WTC11 (cell line): ENCODE measurements at regions not wholly inside any gene's neighbourhood (a gene's known extent, or its start where the extent isn't known, plus 50 kb on each side); places are given as distances from the start of the nearest gene placed in this dataset.

Source experiments
- ATAC-seq: fragments of 200-7000 bp; cut with Tn5 transposase; 2 replicates; pipeline ENCODE4 v1.10.0; 2021; ENCODE audit warnings: mild to moderate bottlenecking, moderate library complexity
- CTCF ChIA-PET: fragments of 300-600 bp; sonication (Branson Sonifier 250); formaldehyde crosslinking; loops from one replicate; lab custom pipeline; 2021; ENCODE audit warnings: antibody characterized with exemption; lab: Charles Lee
- POLR2A ChIA-PET: fragments of 350-600 bp; sonication (Branson Sonifier 250); formaldehyde crosslinking; loops from one replicate; lab custom pipeline; 2021; ENCODE audit warnings: antibody characterized with exemption; lab: Charles Lee
- DNase-seq: peaks from one replicate; pipeline ENCODE4 v3.0.0; 2021; ENCODE audit warnings: low spot score
- H3K27ac Mint-ChIP-seq: 2 replicates; pipeline ENCODE4 v1.8.0; 2021; ENCODE audit warnings: mixed read lengths
- H3K27me3 Mint-ChIP-seq: 2 replicates; pipeline ENCODE4 v1.8.0; 2021; ENCODE audit warnings: low read depth, mild to moderate bottlenecking, moderate library complexity, mixed read lengths
- H3K36me3 Mint-ChIP-seq: 2 replicates; pipeline ENCODE4 v1.8.0; 2021; ENCODE audit warnings: mixed read lengths
- H3K4me1 Mint-ChIP-seq: 2 replicates; pipeline ENCODE4 v1.8.0; 2022; ENCODE audit warnings: mixed read lengths
- H3K4me3 Mint-ChIP-seq: 2 replicates; pipeline ENCODE4 v1.8.0; 2021; ENCODE audit warnings: mild to moderate bottlenecking, moderate library complexity, mixed read lengths
- H3K9me3 Mint-ChIP-seq: 2 replicates; pipeline ENCODE4 v1.8.0; 2021; ENCODE audit warnings: mixed read lengths
- ETV6 ChIP-seq: sonication (generic); formaldehyde crosslinking; IDR thresholded peaks from 2 replicates; pipeline ENCODE4 v1.8.1; 2022; ENCODE audit warnings: mild to moderate bottlenecking, missing genetic modification reagents
- FOXJ3 ChIP-seq: sonication (generic); formaldehyde crosslinking; IDR thresholded peaks from 2 replicates; pipeline ENCODE4 v1.9.0; 2021; ENCODE audit warnings: missing genetic modification reagents, mild to moderate bottlenecking, borderline replicate concordance
- FOXK1 ChIP-seq: sonication (generic); formaldehyde crosslinking; IDR thresholded peaks from 2 replicates; pipeline ENCODE4 v1.8.0; 2022; ENCODE audit warnings: mild to moderate bottlenecking, moderate library complexity, missing genetic modification reagents
- GTF2I ChIP-seq: fragments of 250-450 bp; sonication (Bioruptor Pico); conservative IDR thresholded peaks from 2 replicates; pipeline ENCODE4 v1.4.0; 2021; ENCODE audit warnings: mild to moderate bottlenecking
- JUN ChIP-seq: sonication (generic); formaldehyde crosslinking; IDR thresholded peaks from 2 replicates; pipeline ENCODE4 v1.8.0; 2023; ENCODE audit warnings: mild to moderate bottlenecking, missing genetic modification reagents
- NR2C2 ChIP-seq: sonication (generic); formaldehyde crosslinking; IDR thresholded peaks from 2 replicates; pipeline ENCODE4 v1.8.0; 2022; ENCODE audit warnings: mild to moderate bottlenecking, missing genetic modification reagents
- RELA ChIP-seq: sonication (generic); formaldehyde crosslinking; IDR thresholded peaks from 2 replicates; pipeline ENCODE4 v1.8.1; 2022; ENCODE audit warnings: missing genetic modification reagents, mild to moderate bottlenecking, borderline replicate concordance
- SMAD4 ChIP-seq: sonication (generic); formaldehyde crosslinking; IDR thresholded peaks from 2 replicates; pipeline ENCODE4 v1.8.0; 2022; ENCODE audit warnings: mild to moderate bottlenecking, missing genetic modification reagents
- TEAD1 ChIP-seq: sonication (generic); formaldehyde crosslinking; IDR thresholded peaks from 2 replicates; pipeline ENCODE4 v1.8.0; 2022; ENCODE audit warnings: mild to moderate bottlenecking, missing genetic modification reagents
- USF2 ChIP-seq: sonication (generic); formaldehyde crosslinking; IDR thresholded peaks from 2 replicates; pipeline ENCODE4 v1.8.1; 2023; ENCODE audit warnings: mild to moderate bottlenecking, missing genetic modification reagents, moderate library complexity
- ZMAT4 ChIP-seq: fragments of 250-450 bp; sonication (Bioruptor Pico); IDR thresholded peaks from 2 replicates; pipeline ENCODE4 v1.9.0; 2021; ENCODE audit warnings: mild to moderate bottlenecking
- ZNF138 ChIP-seq: sonication (generic); formaldehyde crosslinking; conservative IDR thresholded peaks from 2 replicates; pipeline ENCODE4 v1.8.1; 2022; ENCODE audit warnings: mild to moderate bottlenecking, moderate library complexity, missing genetic modification reagents
- ZNF219 ChIP-seq: sonication (generic); formaldehyde crosslinking; IDR thresholded peaks from 2 replicates; pipeline ENCODE4 v1.8.0; 2023; ENCODE audit warnings: missing genetic modification reagents, mild to moderate bottlenecking, borderline replicate concordance
- ZNF317 ChIP-seq: sonication (generic); formaldehyde crosslinking; IDR thresholded peaks from 2 replicates; pipeline ENCODE4 v1.8.1; 2023; ENCODE audit warnings: low read depth, mild to moderate bottlenecking, moderate library complexity, missing genetic modification reagents, borderline replicate concordance
- ZNF396 ChIP-seq: fragments of 250-450 bp; sonication (Bioruptor Pico); IDR thresholded peaks from 2 replicates; pipeline ENCODE4 v1.8.0; 2021; ENCODE audit warnings: mild to moderate bottlenecking, moderate library complexity, borderline replicate concordance
- ZNF423 ChIP-seq: fragments of 250-450 bp; sonication (Bioruptor Pico); IDR thresholded peaks from 2 replicates; pipeline ENCODE4 v2.1.2; 2022; ENCODE audit warnings: mild to moderate bottlenecking, moderate library complexity
- ZNF512 ChIP-seq: sonication (generic); formaldehyde crosslinking; IDR thresholded peaks from 2 replicates; pipeline ENCODE4 v1.8.1; 2022; ENCODE audit warnings: missing genetic modification reagents, borderline replicate concordance
- TF ChIP-seq, protein P1 (sequence below): fragments of 250-450 bp; sonication (Bioruptor Pico); conservative IDR thresholded peaks from 2 replicates; pipeline ENCODE4 v1.9.0; 2021; ENCODE audit warnings: mild to moderate bottlenecking
- TF ChIP-seq, protein P2 (sequence below): sonication (generic); formaldehyde crosslinking; IDR thresholded peaks from 2 replicates; pipeline ENCODE4 v1.8.1; 2022; ENCODE audit warnings: low read depth, missing genetic modification reagents, borderline replicate concordance
- TF ChIP-seq, protein P3 (sequence below): sonication (generic); formaldehyde crosslinking; IDR thresholded peaks from 2 replicates; pipeline ENCODE4 v1.8.0; 2022; ENCODE audit warnings: mild to moderate bottlenecking, missing genetic modification reagents

- Mint-ChIP-seq H3K4me1 (no peaks in the 10 kb centered on the region), H3K9me3 (peaks cover 12% of the 10 kb centered on the region), H3K27ac (no peak overlapping the region), H3K36me3 (no peaks in the 10 kb centered on the region), H3K4me3 (no peak overlapping the region), H3K27me3 (peaks cover 3% of the 10 kb centered on the region; the same call in 1 of the 2 replicates)
- CTCF ChIA-PET = no interaction called here
- POLR2A ChIA-PET = no interaction called here
- ATAC-seq = no peak
- TF ChIP-seq ETV6 (CRISPR knock-in tag) (no peak), ZMAT4 (CRISPR knock-in tag) (no peak), USF2 (CRISPR knock-in tag) (no peak), FOXK1 (CRISPR knock-in tag) (no peak), ZNF138 (no peak), SMAD4 (no peak), RELA (CRISPR knock-in tag) (no peak), GTF2I (CRISPR knock-in tag) (no peak), ZNF219 (CRISPR knock-in tag) (no peak), ZNF423 (CRISPR knock-in tag) (no peak), JUN (CRISPR knock-in tag) (no peak), NR2C2 (CRISPR knock-in tag) (no peak), TEAD1 (CRISPR knock-in tag) (no peak), ZNF512 (no peak)
- TF ChIP-seq, protein P1, sequence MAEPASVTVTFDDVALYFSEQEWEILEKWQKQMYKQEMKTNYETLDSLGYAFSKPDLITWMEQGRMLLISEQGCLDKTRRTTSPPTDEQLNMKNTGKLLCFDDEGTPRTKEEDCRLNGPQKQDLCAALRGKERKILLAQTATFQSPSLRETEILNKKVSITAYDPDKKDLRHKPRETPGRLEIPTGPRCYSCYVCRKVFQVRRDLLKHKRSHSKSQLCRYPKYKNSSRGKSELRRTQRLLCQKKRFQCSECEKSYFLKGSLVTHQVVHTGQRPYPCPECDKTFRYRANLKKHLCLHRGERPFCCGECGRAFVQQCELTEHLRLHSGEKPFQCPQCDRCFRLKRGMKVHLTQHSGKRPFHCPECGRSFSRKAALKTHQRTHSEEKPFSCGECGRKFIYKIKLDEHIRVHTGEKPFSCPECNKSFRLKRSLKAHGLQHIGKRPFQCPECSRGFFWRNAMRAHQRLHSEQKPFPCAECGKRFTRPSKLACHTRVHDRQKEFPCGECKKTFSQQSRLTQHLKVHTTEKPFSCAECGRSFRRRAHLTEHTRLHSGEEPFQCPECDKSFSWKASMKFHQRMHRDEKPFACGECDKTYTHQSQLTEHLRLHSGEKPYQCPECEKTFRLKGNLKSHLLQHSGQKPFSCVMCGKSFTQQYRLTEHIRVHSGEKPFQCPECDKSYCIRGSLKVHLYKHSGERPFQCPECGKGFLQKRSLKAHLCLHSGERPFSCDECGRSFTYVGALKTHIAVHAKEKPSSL (CRISPR knock-in tag) = no peak
- TF ChIP-seq, protein P2, sequence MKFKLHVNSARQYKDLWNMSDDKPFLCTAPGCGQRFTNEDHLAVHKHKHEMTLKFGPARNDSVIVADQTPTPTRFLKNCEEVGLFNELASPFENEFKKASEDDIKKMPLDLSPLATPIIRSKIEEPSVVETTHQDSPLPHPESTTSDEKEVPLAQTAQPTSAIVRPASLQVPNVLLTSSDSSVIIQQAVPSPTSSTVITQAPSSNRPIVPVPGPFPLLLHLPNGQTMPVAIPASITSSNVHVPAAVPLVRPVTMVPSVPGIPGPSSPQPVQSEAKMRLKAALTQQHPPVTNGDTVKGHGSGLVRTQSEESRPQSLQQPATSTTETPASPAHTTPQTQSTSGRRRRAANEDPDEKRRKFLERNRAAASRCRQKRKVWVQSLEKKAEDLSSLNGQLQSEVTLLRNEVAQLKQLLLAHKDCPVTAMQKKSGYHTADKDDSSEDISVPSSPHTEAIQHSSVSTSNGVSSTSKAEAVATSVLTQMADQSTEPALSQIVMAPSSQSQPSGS = no peak
- no peak for DNase-seq
These were observed 519.9 kb upstream of the TNP1 start for GRCh38 chr2:217379807-217380206.

DNA sequence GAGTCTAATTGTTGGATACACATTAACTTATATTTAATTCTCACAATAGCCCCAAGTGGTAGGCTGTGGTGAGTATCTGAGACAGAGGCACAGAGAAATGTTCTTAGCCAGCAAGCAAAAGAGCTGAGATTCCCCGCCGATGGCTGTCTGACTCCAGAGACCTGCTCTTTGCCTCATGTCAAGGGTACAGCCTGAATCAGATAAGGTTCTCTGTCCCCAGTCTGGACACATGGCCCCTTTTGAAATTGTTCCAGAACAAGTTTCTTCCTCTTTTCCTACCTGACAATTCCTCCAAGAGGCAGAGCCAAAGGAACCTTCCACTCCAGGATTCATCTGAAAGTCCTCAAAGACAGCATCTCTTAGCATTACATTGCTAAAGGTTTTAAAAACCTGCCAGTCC is 512.9 kb upstream of the TNP1 start:
- no peak overlapping the region for H3K4me3 Mint-ChIP-seq
- H3K4me1 Mint-ChIP-seq = peaks cover 9% of the 10 kb centered on the region
- TF ChIP-seq, protein P3, sequence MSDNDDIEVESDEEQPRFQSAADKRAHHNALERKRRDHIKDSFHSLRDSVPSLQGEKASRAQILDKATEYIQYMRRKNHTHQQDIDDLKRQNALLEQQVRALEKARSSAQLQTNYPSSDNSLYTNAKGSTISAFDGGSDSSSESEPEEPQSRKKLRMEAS (CRISPR knock-in tag) = no peak
- TF ChIP-seq FOXJ3 (CRISPR knock-in tag) (no peak), ZNF317 (CRISPR knock-in tag) (no peak), ZNF396 (CRISPR knock-in tag) (no peak)
- TF ChIP-seq, protein P2 = no peak
- H3K27me3 Mint-ChIP-seq = peaks cover 17% of the 10 kb centered on the region
- ChIA-PET POLR2A (no interaction called here), CTCF (no interaction called here)
- peaks cover 4% of the 10 kb centered on the region for H3K9me3 Mint-ChIP-seq
- no peak for DNase-seq
- no peak overlapping the region for H3K27ac Mint-ChIP-seq
- H3K36me3 Mint-ChIP-seq = no peaks in the 10 kb centered on the region
- ATAC-seq = no peak
